Effector memory CD8-positive, alpha-beta T cell (primary cell): ENCODE measurements at regions not wholly inside any gene's neighbourhood (a gene's known extent, or its start where the extent isn't known, plus 50 kb on each side); places are given as distances from the start of the nearest gene placed in this dataset.

Experiments
- ATAC-seq: fragments of 150-1000 bp; cut with Tn5 transposase; replicated peaks from 2 replicates; pipeline ENCODE4 v1.10.0; 2021; ENCODE audit warnings: mild to moderate bottlenecking, moderate library complexity
- DNase-seq, 3 experiments: peaks; one replicate each; pipeline ENCODE4 v3.0.0; 2021
- H3K27ac Mint-ChIP-seq, 2 donors: one replicate each; pipeline ENCODE4 v1.8.0; 2022; ENCODE audit warnings: mild to moderate bottlenecking in 2 of 2, mixed read lengths in 2 of 2, moderate library complexity in 2 of 2
- H3K27me3 Mint-ChIP-seq, 2 donors: one replicate each; pipeline ENCODE4 v1.8.0; 2022; ENCODE audit warnings: mixed read lengths in 2 of 2
- H3K36me3 Mint-ChIP-seq: one replicate; pipeline ENCODE4 v1.8.0; 2022; ENCODE audit warnings: mild to moderate bottlenecking, moderate library complexity, mixed read lengths; ENCODE audit not compliant: insufficient read depth
- H3K4me1 Mint-ChIP-seq, 2 donors: one replicate each; pipeline ENCODE4 v1.8.0; 2022; ENCODE audit warnings: low read depth in 2 of 2, mixed read lengths in 2 of 2
- H3K4me3 Mint-ChIP-seq, 2 donors: one replicate each; pipeline ENCODE4 v1.8.0; 2022; ENCODE audit warnings: mild to moderate bottlenecking in 2 of 2, mixed read lengths in 2 of 2, moderate library complexity in 2 of 2
- H3K9me3 Mint-ChIP-seq, 2 donors: one replicate each; pipeline ENCODE4 v1.8.0; 2022; ENCODE audit warnings: mixed read lengths in 2 of 2

GRCh38 chr5:132130918-132131715 lies 57.5 kb downstream of the CSF2 start:
- Mint-ChIP-seq H3K4me3 (no peak overlapping the region), H3K36me3 (no peaks in the 10 kb centered on the region), H3K27me3 (peaks cover 0 to 8% of the 10 kb centered on the region in 2 donors), H3K27ac (no peak overlapping the region), H3K9me3 (peaks cover 0 to 2% of the 10 kb centered on the region in 2 donors), H3K4me1 (peaks cover 0 to 6% of the 10 kb centered on the region in 2 donors)
- ATAC-seq (no peak), DNase-seq (no peak)

GRCh38 chr5:132132138-132132537 lies 58.5 kb downstream of the CSF2 start:
- Mint-ChIP-seq H3K4me1 (peaks cover 0 to 4% of the 10 kb centered on the region in 2 donors), H3K36me3 (no peaks in the 10 kb centered on the region), H3K4me3 (no peak overlapping the region), H3K27me3 (peaks cover 0 to 14% of the 10 kb centered on the region in 2 donors), H3K9me3 (peaks cover 0 to 2% of the 10 kb centered on the region in 2 donors), H3K27ac (no peak overlapping the region)
- DNase-seq (no peak), ATAC-seq (no peak)

GRCh38 chr5:132134384-132134783 lies 60.8 kb downstream of the CSF2 start:
- ATAC-seq (peak; percentile 24), DNase-seq (no peak)
- H3K36me3 Mint-ChIP-seq: no peaks in the 10 kb centered on the region

GRCh38 chr5:132136906-132137305 lies 63.3 kb downstream of the CSF2 start:
- DNase-seq (no peak), ATAC-seq (no peak)
- H3K27ac Mint-ChIP-seq: no peak overlapping the region
- peaks cover 0 to 3% of the 10 kb centered on the region in 2 donors for H3K4me1 Mint-ChIP-seq
- peaks cover 0 to 2% of the 10 kb centered on the region in 2 donors for H3K9me3 Mint-ChIP-seq
- H3K27me3 Mint-ChIP-seq: peaks cover 9 to 14% of the 10 kb centered on the region in 2 donors
- no peak overlapping the region for H3K4me3 Mint-ChIP-seq
- no peaks in the 10 kb centered on the region for H3K36me3 Mint-ChIP-seq

More at GRCh38 chr5:132134384-132134783, 60.8 kb downstream of the CSF2 start:
- Mint-ChIP-seq H3K27ac (no peak overlapping the region), H3K4me1 (peaks cover 0 to 4% of the 10 kb centered on the region in 2 donors), H3K9me3 (no peaks in the 10 kb centered on the region), H3K4me3 (no peak overlapping the region), H3K27me3 (peaks cover 2 to 7% of the 10 kb centered on the region in 2 donors)

- Mint-ChIP-seq H3K27ac (no peak overlapping the region), H3K9me3 (peaks cover 6 to 12% of the 10 kb centered on the region in 2 donors), H3K4me1 (peaks cover 0 to 3% of the 10 kb centered on the region in 2 donors), H3K27me3 (peaks cover 9 to 14% of the 10 kb centered on the region in 2 donors), H3K36me3 (no peaks in the 10 kb centered on the region), H3K4me3 (no peak overlapping the region)
- DNase-seq (no peak), ATAC-seq (no peak)
Measured at GRCh38 chr5:132138260-132138659, 64.7 kb downstream of the CSF2 start.
